Stomach smooth muscle (tissue), 2 donors: ENCODE measurements at regions not wholly inside any gene's neighbourhood (a gene's known extent, or its start where the extent isn't known, plus 50 kb on each side); places are given as distances from the start of the nearest gene placed in this dataset.

ENCODE experiments used
- H3K27ac ChIP-seq: one replicate; pipeline ENCODE4 v1.7.0; 2013; ENCODE audit warnings: mild to moderate bottlenecking, low read length, inconsistent platforms
- H3K27me3 ChIP-seq, 2 donors: one replicate each; pipeline ENCODE4 v1.7.0; 2013; ENCODE audit warnings: low read length in 2 of 2; ENCODE audit not compliant: insufficient read depth in 2 of 2, control insufficient read depth in 1 of 2
- H3K36me3 ChIP-seq, 2 donors: one replicate each; pipeline ENCODE4 v1.7.0; 2013; ENCODE audit warnings: low read length in 2 of 2; ENCODE audit not compliant: control insufficient read depth in 2 of 2, insufficient read depth in 2 of 2
- H3K4me1 ChIP-seq: one replicate; pipeline ENCODE4 v1.7.0; 2013; ENCODE audit warnings: low read length; ENCODE audit not compliant: control insufficient read depth, insufficient read depth
- H3K4me3 ChIP-seq, 2 donors: one replicate each; pipeline ENCODE4 v1.7.0; 2013; ENCODE audit warnings: low read length in 2 of 2
- H3K9ac ChIP-seq, 2 donors: one replicate each; pipeline ENCODE4 v1.7.0; 2013; ENCODE audit warnings: low read length in 2 of 2, mild to moderate bottlenecking in 1 of 2
- H3K9me3 ChIP-seq, 2 donors: one replicate each; pipeline ENCODE4 v1.7.0; 2013; ENCODE audit warnings: low read length in 2 of 2; ENCODE audit not compliant: control insufficient read depth in 2 of 2
- donor health status: healthy.
- donor health status: Pancreatic carcinoma.

GRCh38 chr6:141364694-141365093 is 768.0 kb upstream of the GJE1 start:
- no peak overlapping the region for H3K27ac ChIP-seq
- H3K4me3 ChIP-seq: no peak overlapping the region
- no peaks in the 10 kb centered on the region for H3K9me3 ChIP-seq
- H3K36me3 ChIP-seq: no peaks in the 10 kb centered on the region
- H3K4me1 ChIP-seq: no peaks in the 10 kb centered on the region
- no peak overlapping the region for H3K9ac ChIP-seq
- H3K27me3 ChIP-seq: no peaks in the 10 kb centered on the region

GRCh38 chr6:141364232-141364631 is 768.5 kb upstream of the GJE1 start:
- H3K27ac ChIP-seq: no peak overlapping the region
- H3K36me3 ChIP-seq: no peaks in the 10 kb centered on the region
- H3K9ac ChIP-seq: no peak overlapping the region
- no peaks in the 10 kb centered on the region for H3K4me1 ChIP-seq
- no peak overlapping the region for H3K4me3 ChIP-seq
- no peaks in the 10 kb centered on the region for H3K27me3 ChIP-seq
- no peaks in the 10 kb centered on the region for H3K9me3 ChIP-seq

DNA sequence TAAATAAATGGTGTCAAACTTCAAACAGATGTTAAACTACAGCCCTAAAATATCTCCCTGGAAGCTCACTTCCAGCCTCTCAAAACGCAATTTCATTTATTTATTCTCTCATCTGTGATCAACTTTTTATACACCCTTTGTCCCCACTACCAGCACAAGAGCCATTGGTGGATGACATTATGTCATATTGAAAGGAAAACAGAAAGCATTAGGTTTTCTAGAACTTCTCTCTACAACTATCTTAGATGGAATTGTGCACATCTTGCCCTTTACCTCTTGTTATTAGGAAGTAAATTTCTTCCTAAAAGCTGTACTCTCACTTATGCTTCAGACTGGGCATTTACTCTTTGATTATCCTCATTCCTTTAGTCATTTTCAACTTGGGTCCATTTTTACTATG is 771.2 kb upstream of the GJE1 start:
- no peaks in the 10 kb centered on the region for H3K27me3 ChIP-seq
- no peaks in the 10 kb centered on the region for H3K36me3 ChIP-seq
- no peak overlapping the region for H3K4me3 ChIP-seq
- H3K4me1 ChIP-seq: no peaks in the 10 kb centered on the region
- H3K9me3 ChIP-seq: no peaks in the 10 kb centered on the region
- H3K27ac ChIP-seq: no peak overlapping the region
- no peak overlapping the region for H3K9ac ChIP-seq

DNA sequence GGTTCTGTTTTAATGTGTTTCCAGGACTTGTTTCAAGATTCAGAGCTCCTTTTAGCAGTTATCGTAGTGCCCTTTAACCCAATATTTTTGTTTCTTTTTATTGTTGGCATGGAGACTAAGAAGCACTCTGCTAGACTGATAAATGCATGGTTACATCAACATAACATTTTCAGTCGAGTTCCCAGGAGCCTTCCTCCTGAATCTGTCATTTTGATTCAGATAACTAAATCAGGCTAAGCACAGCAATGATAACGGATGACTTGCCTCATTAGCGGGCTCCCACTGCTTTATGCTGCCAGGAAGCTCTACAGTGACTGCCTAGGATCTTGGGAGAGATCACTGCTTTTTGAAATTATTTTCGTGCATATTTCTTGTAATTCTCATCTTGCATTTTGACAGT is 772.8 kb upstream of the GJE1 start:
- Histone ChIP-seq H3K27ac (no peak overlapping the region), H3K27me3 (no peaks in the 10 kb centered on the region), H3K4me1 (no peaks in the 10 kb centered on the region), H3K9me3 (no peaks in the 10 kb centered on the region), H3K9ac (no peak overlapping the region), H3K36me3 (no peaks in the 10 kb centered on the region), H3K4me3 (no peak overlapping the region)

- Histone ChIP-seq H3K9ac (no peak overlapping the region), H3K9me3 (no peaks in the 10 kb centered on the region), H3K27me3 (no peaks in the 10 kb centered on the region), H3K4me3 (no peak overlapping the region), H3K4me1 (no peaks in the 10 kb centered on the region), H3K27ac (no peak overlapping the region), H3K36me3 (no peaks in the 10 kb centered on the region)
Observed at GRCh38 chr6:141354191-141354955, 778.4 kb upstream of the GJE1 start.

DNA sequence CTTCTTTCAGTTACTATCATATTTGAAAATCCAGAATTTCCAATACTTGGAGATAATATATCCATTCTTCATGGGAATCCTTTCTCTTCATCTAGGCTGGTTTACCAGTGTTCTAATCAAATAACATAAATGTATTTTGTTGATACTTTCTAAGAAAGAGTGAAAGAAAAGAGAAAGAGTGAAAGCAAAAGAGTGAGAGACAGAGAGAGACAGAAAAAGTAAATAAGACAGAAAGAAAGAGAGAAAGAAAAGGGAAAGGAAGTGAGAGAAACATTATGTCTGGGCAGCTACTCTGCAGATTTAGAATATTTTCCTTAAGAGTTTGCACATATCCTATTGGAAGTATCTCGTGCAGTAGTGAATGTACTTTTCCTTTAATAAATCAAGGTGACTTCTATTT is 781.0 kb upstream of the GJE1 start:
- no peaks in the 10 kb centered on the region for H3K9me3 ChIP-seq
- H3K36me3 ChIP-seq: no peaks in the 10 kb centered on the region
- no peaks in the 10 kb centered on the region for H3K4me1 ChIP-seq
- H3K4me3 ChIP-seq: no peak overlapping the region
- H3K27me3 ChIP-seq: no peaks in the 10 kb centered on the region
- no peak overlapping the region for H3K27ac ChIP-seq
- no peak overlapping the region for H3K9ac ChIP-seq

DNA sequence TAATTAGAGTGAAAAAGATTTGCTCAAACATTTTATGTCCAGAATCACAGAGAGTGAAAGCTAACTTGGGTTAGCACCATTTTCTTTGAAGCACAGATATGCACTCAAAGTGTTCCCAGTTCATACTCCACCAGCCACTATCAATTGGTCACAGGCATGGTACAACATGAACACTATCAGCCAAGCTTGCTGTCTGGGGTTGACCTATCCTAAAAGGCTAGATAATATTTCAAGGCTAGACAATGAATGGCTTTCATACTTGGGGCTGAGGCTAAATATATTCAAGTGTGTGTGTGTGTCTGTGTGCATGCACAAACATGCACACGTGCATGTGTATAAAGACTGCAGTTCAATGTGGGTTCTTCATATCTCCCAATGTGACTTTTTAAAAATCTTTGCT is 783.0 kb upstream of the GJE1 start:
- no peaks in the 10 kb centered on the region for H3K9me3 ChIP-seq
- H3K4me1 ChIP-seq: no peaks in the 10 kb centered on the region
- no peak overlapping the region for H3K27ac ChIP-seq
- no peaks in the 10 kb centered on the region for H3K36me3 ChIP-seq
- no peak overlapping the region for H3K9ac ChIP-seq
- H3K4me3 ChIP-seq: no peak overlapping the region
- H3K27me3 ChIP-seq: no peaks in the 10 kb centered on the region

- Histone ChIP-seq H3K27ac (no peak overlapping the region), H3K4me3 (no peak overlapping the region)
Observed at GRCh38 chr6:141347906-141348492, 784.7 kb upstream of the GJE1 start.

GRCh38 chr6:141347086-141347485 is 785.6 kb upstream of the GJE1 start:
- Histone ChIP-seq H3K9me3 (no peaks in the 10 kb centered on the region), H3K27ac (no peak overlapping the region), H3K4me1 (no peaks in the 10 kb centered on the region), H3K27me3 (no peaks in the 10 kb centered on the region), H3K36me3 (no peaks in the 10 kb centered on the region), H3K9ac (no peak overlapping the region), H3K4me3 (no peak overlapping the region)

More at GRCh38 chr6:141347906-141348492, 784.7 kb upstream of the GJE1 start:
- H3K27me3 ChIP-seq: no peaks in the 10 kb centered on the region
- no peaks in the 10 kb centered on the region for H3K4me1 ChIP-seq
- no peak overlapping the region for H3K9ac ChIP-seq
- no peaks in the 10 kb centered on the region for H3K9me3 ChIP-seq
- H3K36me3 ChIP-seq: no peaks in the 10 kb centered on the region

DNA sequence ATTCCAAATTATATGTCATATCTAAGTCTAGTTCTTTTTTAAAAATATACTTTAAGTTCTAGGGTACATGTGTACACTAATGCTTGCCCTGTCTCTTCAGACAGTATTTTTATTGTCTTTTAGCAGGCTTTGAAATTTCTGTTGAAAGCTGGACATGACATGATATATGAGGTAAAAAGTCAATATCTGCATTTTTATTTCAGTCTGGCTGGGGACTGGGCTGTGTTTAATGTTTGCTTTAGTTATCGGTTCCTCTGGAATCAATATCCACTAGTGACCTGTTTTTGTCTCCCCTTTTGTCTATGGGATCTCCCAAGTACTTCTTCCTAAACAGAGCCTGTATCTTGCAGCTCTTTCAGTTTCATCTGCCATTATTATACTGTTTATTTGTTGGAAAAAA is 786.2 kb upstream of the GJE1 start:
- no peaks in the 10 kb centered on the region for H3K4me1 ChIP-seq
- H3K9me3 ChIP-seq: no peaks in the 10 kb centered on the region
- H3K4me3 ChIP-seq: no peak overlapping the region
- no peak overlapping the region for H3K27ac ChIP-seq
- no peaks in the 10 kb centered on the region for H3K27me3 ChIP-seq
- no peak overlapping the region for H3K9ac ChIP-seq
- no peaks in the 10 kb centered on the region for H3K36me3 ChIP-seq

DNA sequence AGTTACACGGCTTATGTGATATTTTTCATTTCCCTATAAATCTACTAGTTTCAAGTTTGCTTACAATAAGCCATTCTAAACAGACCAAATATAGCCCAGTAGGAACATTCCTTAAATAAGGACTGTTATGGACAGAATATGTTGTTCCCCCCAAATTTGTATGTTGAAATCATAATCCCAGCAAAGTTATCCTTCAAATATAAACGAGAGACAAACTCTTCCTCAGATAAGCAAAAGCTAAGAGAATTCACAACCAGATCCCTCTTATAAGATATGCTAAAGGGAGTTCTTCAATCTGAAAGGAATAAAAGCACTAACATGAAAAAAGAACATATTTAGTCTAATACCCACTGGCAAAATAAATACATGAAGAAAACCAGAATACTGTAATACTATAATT is 795.5 kb upstream of the GJE1 start:
- no peak overlapping the region for H3K27ac ChIP-seq
- no peaks in the 10 kb centered on the region for H3K36me3 ChIP-seq
- H3K4me3 ChIP-seq: no peak overlapping the region
- no peak overlapping the region for H3K9ac ChIP-seq
- no peaks in the 10 kb centered on the region for H3K9me3 ChIP-seq
- no peaks in the 10 kb centered on the region for H3K4me1 ChIP-seq
- H3K27me3 ChIP-seq: no peaks in the 10 kb centered on the region
